ENCODE measurements at regions not wholly inside any gene's neighbourhood (a gene's known extent, or its start where the extent isn't known, plus 50 kb on each side); places are given as distances from the start of the nearest gene placed in this dataset.

- CTCF ChIA-PET (ENCODE audit: low intra/inter-chr PET ratio, low total read pairs), result no interaction called here
- ATAC-seq, result no peak
- Histone ChIP-seq H3K9me3 (ENCODE audit: low read length) (peaks cover 85% of the 10 kb centered on the region), H3K27ac (ENCODE audit: extremely low read length, insufficient read depth, low read length) (no peak overlapping the region), H3K9ac (ENCODE audit: insufficient read depth, low read depth, low read length) (no peak overlapping the region), H3K79me2 (ENCODE audit: insufficient read depth, low read length) (no peaks in the 10 kb centered on the region), H3K36me3 (replicated peaks in 1 of 2; ENCODE audit: control insufficient read depth in 1 of 2, insufficient read depth in 2 of 2, low read length in 2 of 2) (no peaks in the 10 kb centered on the region), H3K4me1 (ENCODE audit: insufficient read depth, low read length) (no peaks in the 10 kb centered on the region), H3K4me2 (ENCODE audit: low read depth, low read length) (no peak overlapping the region), H3K4me3 (replicated peaks in 1 of 3; ENCODE audit: insufficient read depth in 1 of 3, low read depth in 2 of 3, low read length in 3 of 3) (no peak overlapping the region), H3K27me3 (ENCODE audit: control insufficient read depth in 1 of 2, insufficient read depth in 2 of 2, low read length in 2 of 2) (no peaks in the 10 kb centered on the region), H4K20me1 (ENCODE audit: insufficient read depth, low read length) (no peaks in the 10 kb centered on the region), H2AFZ (ENCODE audit: low read length) (no peak overlapping the region)
- BruUV-seq (replicated peaks), result no TSS peak
- TF ChIP-seq ZKSCAN5 (CRISPR knock-in tag; IDR thresholded peaks at IDR 0.05) (no peak), TBP (CRISPR knock-in tag; IDR thresholded peaks at IDR 0.05) (no peak), ZMYM2 (CRISPR knock-in tag; IDR thresholded peaks at IDR 0.05) (no peak), SOX6 (IDR thresholded peaks at IDR 0.05) (no peak), SOX6 (CRISPR knock-in tag; IDR thresholded peaks at IDR 0.05) (no peak), ZNF639 (CRISPR knock-in tag; conservative IDR thresholded peaks at IDR 0.05) (no peak), FOXJ3 (CRISPR knock-in tag; IDR thresholded peaks at IDR 0.05; ENCODE audit: borderline replicate concordance) (no peak), ZNF530 (CRISPR knock-in tag; IDR thresholded peaks at IDR 0.05; ENCODE audit: low read depth) (no peak), ZNF446 (CRISPR knock-in tag; IDR thresholded peaks at IDR 0.05) (no peak)
- POLR2A ChIA-PET, result no interaction called here
- no peak for DNase-seq (ENCODE audit: low spot score)
- FAIRE-seq, result no peak
- in situ Hi-C loops (cut with HindIII; ENCODE audit: extremely low pct_ligation_motif_present, low pct_unique_long_range_greater_than_20kb), result no loop called here
- intact Hi-C loops (cut with micrococcal nuclease; ENCODE audit: unreplicated experiment), result no loop called here
Observed at GRCh38 chr2:125371867-125372266, 1284.1 kb upstream of the GYPC start.

- Histone ChIP-seq H3K27me3 (ENCODE audit: control insufficient read depth in 1 of 2, insufficient read depth in 2 of 2, low read length in 2 of 2) (no peaks in the 10 kb centered on the region), H4K20me1 (ENCODE audit: insufficient read depth, low read length) (no peaks in the 10 kb centered on the region), H3K9ac (ENCODE audit: insufficient read depth, low read depth, low read length) (no peak overlapping the region), H3K36me3 (replicated peaks in 1 of 2; ENCODE audit: control insufficient read depth in 1 of 2, insufficient read depth in 2 of 2, low read length in 2 of 2) (no peaks in the 10 kb centered on the region), H3K4me2 (ENCODE audit: low read depth, low read length) (no peak overlapping the region), H3K27ac (ENCODE audit: extremely low read length, insufficient read depth, low read length) (no peak overlapping the region), H3K9me3 (ENCODE audit: low read length) (peaks cover 82% of the 10 kb centered on the region), H3K4me1 (ENCODE audit: insufficient read depth, low read length) (no peaks in the 10 kb centered on the region), H3K4me3 (replicated peaks in 1 of 3; ENCODE audit: insufficient read depth in 1 of 3, low read depth in 2 of 3, low read length in 3 of 3) (no peak overlapping the region), H2AFZ (ENCODE audit: low read length) (no peak overlapping the region), H3K79me2 (ENCODE audit: insufficient read depth, low read length) (no peaks in the 10 kb centered on the region)
- WGBS (ENCODE audit: low lambda C conversion rate), result 2% methylated on average over 1 of the region's 1 CpG
- FAIRE-seq (no peak), DNase-seq (ENCODE audit: low spot score) (no peak), ATAC-seq (no peak)
- in situ Hi-C loops (cut with HindIII; ENCODE audit: extremely low pct_ligation_motif_present, low pct_unique_long_range_greater_than_20kb) (no loop called here), intact Hi-C loops (cut with micrococcal nuclease; ENCODE audit: unreplicated experiment) (no loop called here)
- BruUV-seq (replicated peaks), result no TSS peak
- ChIA-PET CTCF (ENCODE audit: low intra/inter-chr PET ratio, low total read pairs) (no interaction called here), POLR2A (no interaction called here)
- TF ChIP-seq KAT8 (CRISPR knock-in tag; IDR thresholded peaks at IDR 0.05), result no peak
- TF ChIP-seq RAD21 (CRISPR knock-in tag; IDR thresholded peaks at IDR 0.05), result no peak
- no peak for TF ChIP-seq NFAT5 (CRISPR knock-in tag; IDR thresholded peaks at IDR 0.05)
- TF ChIP-seq ZNF619 (CRISPR knock-in tag; IDR thresholded peaks at IDR 0.05), result no peak
- TF ChIP-seq MED1 (CRISPR knock-in tag; IDR thresholded peaks at IDR 0.05), result no peak
Observed at GRCh38 chr2:125373293-125373692, 1282.7 kb upstream of the GYPC start.

Data from HepG2 (cell line).